Fibroblast of villous mesenchyme (primary cell): ENCODE measurements at regions not wholly inside any gene's neighbourhood (a gene's known extent, or its start where the extent isn't known, plus 50 kb on each side); places are given as distances from the start of the nearest gene placed in this dataset.

ENCODE experiments used
- DNase-seq: peaks from one replicate; pipeline ENCODE4 v3.0.0-alpha.2; 2010; ENCODE audit warnings: low read depth
- H3K4me3 ChIP-seq: 2 replicates; pipeline ENCODE4 v1.5.1; 2011; ENCODE audit warnings: low read depth, mild to moderate bottlenecking, low read length
- TF ChIP-seq, protein P1 (sequence below): IDR thresholded peaks from 2 replicates; pipeline ENCODE4 v1.5.1; 2012; ENCODE audit warnings: low read depth, mild to moderate bottlenecking, low read length; ENCODE audit not compliant: insufficient read depth

DNA sequence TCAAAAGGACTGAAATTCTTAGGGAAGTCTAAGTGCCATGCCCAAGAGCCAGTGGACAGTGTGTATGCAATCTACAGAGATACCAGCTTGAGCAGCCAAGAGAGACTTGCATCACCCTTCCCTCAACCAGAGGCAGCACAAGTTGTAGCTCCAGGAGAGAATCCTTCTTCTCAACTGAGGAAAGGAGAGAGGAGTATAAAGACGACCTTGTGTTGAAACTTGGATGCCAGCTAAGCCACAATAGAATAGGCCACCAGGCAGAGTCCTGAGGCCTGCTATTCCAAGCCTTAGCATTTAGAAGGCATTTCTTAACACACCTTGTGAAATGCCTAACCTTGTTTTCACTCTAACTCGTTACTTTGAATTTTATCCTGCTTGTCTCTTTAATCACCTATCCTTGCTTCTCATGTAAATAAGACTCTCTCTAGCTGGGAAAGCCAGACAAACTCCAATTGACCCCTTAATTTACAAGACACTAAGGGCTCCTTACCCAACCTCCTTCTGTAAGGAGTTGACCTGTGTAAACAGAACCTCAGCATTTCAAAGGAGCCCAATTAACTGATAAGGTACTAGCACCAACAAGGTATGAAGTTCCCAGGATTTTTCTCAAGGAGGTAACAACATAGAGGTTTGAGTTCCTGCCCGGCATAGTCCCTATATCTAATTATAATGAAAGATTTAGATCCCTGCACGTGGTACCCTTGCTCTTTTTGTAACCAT is 738.8 kb downstream of the AMY1C start:
- TF ChIP-seq, protein P1, sequence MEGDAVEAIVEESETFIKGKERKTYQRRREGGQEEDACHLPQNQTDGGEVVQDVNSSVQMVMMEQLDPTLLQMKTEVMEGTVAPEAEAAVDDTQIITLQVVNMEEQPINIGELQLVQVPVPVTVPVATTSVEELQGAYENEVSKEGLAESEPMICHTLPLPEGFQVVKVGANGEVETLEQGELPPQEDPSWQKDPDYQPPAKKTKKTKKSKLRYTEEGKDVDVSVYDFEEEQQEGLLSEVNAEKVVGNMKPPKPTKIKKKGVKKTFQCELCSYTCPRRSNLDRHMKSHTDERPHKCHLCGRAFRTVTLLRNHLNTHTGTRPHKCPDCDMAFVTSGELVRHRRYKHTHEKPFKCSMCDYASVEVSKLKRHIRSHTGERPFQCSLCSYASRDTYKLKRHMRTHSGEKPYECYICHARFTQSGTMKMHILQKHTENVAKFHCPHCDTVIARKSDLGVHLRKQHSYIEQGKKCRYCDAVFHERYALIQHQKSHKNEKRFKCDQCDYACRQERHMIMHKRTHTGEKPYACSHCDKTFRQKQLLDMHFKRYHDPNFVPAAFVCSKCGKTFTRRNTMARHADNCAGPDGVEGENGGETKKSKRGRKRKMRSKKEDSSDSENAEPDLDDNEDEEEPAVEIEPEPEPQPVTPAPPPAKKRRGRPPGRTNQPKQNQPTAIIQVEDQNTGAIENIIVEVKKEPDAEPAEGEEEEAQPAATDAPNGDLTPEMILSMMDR = no peak
- H3K4me3 ChIP-seq = no peak overlapping the region
- DNase-seq = no peak

DNA sequence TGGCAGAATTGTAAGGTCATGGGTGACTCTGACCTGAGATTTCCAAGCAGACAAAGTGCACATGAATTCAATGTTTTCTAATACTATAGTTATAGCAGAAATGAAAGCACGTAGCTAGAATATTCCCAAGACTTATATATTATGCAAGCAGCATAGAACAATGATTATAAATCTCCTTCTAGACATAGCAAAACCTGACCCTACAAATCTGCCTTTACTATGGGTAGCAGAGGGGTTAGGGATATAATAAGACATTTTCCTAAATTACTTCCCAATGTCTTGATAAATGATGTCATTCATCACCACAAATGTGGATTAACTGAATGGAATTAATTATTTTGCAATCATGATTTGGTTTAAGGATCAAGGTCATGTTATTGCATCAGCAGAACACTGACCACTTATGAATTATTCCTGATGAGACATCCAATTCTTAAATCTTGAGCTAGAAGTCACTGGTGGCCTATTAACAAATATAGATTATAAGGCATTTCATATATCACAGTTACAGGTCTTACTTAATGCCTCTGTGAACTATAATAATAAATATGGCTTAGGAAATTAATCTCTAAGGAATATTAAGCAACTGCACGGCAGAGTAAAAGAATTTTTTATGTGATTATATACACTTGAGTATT is 776.6 kb downstream of the AMY1C start:
- H3K4me3 ChIP-seq = no peak overlapping the region
- DNase-seq = no peak
- TF ChIP-seq, protein P1 = no peak

DNA sequence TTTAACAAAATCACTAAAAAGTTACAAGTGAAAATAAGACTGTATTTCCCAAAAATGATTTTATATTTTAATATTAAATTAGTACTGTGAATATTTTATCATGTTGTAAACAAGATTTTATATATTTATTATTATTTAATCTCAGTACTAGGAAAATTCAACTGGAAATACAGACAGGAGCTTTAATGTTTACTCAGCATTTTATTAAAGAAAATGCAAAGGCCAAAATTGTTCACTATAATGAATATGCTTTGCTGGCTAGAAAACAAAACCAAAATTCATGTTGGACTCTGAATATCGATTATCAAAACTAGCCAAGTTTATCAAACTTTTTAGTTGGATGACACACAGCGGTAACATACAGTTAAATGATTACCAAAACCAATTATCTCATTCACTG is 782.3 kb downstream of the AMY1C start:
- H3K4me3 ChIP-seq = no peak overlapping the region
- TF ChIP-seq, protein P1 = no peak
- DNase-seq = no peak

DNA sequence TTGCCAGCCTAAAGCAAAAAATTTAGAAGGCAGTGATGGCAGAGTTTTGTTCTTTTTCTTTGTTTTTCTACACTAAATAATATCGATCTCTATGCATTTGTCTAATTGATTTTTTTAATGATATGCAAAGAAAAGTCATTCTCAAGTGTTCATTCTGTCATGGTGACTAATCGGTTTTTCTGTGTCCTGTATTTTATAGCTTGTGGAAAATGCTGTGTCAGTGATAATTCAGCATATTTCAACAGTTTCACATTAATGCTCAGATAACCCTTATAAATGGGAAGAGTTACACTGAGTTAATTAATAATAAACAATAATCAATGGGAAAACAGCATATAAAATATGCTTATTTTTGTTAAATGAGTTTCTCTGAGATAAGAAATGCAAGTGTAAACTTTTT is 824.9 kb downstream of the AMY1C start:
- TF ChIP-seq, protein P1 = no peak
- no peak for DNase-seq
- H3K4me3 ChIP-seq = no peak overlapping the region

DNA sequence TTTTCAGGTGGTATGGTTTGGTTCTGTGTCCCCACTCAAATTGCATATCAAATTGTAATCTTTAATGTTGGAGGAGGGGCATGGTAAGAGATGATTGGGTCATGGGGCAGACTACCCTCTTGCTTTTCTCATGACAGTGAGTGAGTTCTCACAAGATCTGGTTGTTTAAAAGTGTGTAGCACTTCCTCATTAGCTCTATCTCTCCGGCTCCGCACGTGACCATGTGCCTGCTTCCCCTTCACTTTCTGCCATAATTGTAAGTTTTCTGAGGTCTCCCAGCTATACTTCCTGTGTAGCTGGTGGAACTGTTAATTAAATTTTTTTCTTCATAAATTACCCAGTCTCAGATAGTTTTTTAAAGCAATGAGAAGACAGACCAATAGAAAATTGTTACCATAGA is 843.2 kb downstream of the AMY1C start:
- DNase-seq = no peak

DNA sequence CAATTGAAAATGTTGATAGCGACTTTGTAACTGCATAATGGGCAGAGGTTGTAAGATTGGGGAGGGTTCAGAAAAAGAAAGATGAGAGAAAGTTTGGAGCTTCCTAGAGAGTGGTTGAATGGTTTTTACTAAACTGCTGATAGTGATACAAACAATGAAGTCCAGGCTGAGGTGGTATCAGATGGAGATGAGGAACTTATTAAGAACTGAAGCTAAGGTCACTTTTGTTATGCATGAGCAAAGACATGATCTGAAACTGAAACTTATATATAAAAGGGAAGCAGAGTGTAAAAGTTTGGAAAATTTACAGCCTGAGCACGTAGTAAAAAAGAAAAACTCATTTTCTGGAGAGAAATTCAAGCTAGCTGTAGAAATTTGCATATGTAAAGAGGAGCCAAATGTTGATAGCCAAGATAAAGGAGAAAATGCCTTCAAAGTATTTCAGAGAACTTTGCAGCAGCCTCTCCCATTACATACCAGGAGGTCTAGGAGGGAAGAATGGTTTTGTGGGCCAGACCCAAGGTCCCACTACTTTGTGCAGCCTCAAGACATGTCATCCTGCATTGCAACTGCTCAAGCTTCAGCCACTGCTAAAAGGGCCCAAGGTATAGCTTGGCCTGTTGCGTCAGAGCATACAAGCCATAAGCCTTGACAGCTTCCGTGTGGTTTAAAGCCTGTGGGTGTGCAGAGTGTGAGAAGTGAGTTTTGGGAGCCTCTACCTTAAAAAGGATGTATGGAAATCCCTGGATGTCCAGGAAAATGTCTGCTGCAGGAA is 843.9 kb downstream of the AMY1C start:
- DNase-seq = no peak
- no peak overlapping the region for H3K4me3 ChIP-seq
- TF ChIP-seq, protein P1 = no peak

More for the DNA sequence above, 843.2 kb downstream of the AMY1C start:
- TF ChIP-seq, protein P1 = no peak
- no peak overlapping the region for H3K4me3 ChIP-seq
